K562 (cell line): ENCODE measurements at regions not wholly inside any gene's neighbourhood (a gene's known extent, or its start where the extent isn't known, plus 50 kb on each side); places are given as distances from the start of the nearest gene placed in this dataset.
A peak's percentile ranks its signal among the peaks of the same experiment; 100 is the strongest.

Experiments used
- ARHGAP35 ChIP-seq: fragments of 450-650 bp; IDR thresholded peaks from 2 replicates; pipeline ENCODE4 v1.6.1; 2018; ENCODE audit not compliant: partially characterized antibody
- CBX2 ChIP-seq: fragments of 200-600 bp; sonication (generic); IDR thresholded peaks from one replicate; pipeline ENCODE4 v1.6.1; 2012; ENCODE audit warnings: mild to moderate bottlenecking, low read length, inconsistent platforms; ENCODE audit not compliant: insufficient read depth, poor library complexity, severe bottlenecking
- CCAR2 ChIP-seq: fragments of 200-400 bp; formaldehyde crosslinking; IDR thresholded peaks from 2 replicates; pipeline ENCODE4 v1.6.1; 2017; ENCODE audit warnings: mild to moderate bottlenecking, low read depth, low read length
- ESRRB ChIP-seq: fragments of 250-450 bp; sonication (Bioruptor Pico); IDR thresholded peaks from 2 replicates; pipeline ENCODE4 v1.5.0; 2020; ENCODE audit warnings: mild to moderate bottlenecking, moderate library complexity, borderline replicate concordance
- FOXA1 ChIP-seq: fragments of 450-650 bp; IDR thresholded peaks from 2 replicates; pipeline ENCODE4 v1.6.1; 2016; ENCODE audit warnings: mild to moderate bottlenecking, borderline replicate concordance
- FOXA3 ChIP-seq, 2 experiments: fragments of 450-650 bp in 1 of 2; sonication (generic) in 1 of 2; formaldehyde crosslinking; IDR thresholded peaks in 1 of 2; conservative IDR thresholded peaks in 1 of 2; 2 replicates each; pipeline versions ENCODE4 v1.4.0 to v1.8.0; 2020 to 2022; ENCODE audit warnings: mild to moderate bottlenecking in 2 of 2, missing genetic modification reagents in 1 of 2
- FOXO4 ChIP-seq: fragments of 450-650 bp; formaldehyde crosslinking; IDR thresholded peaks from 2 replicates; pipeline ENCODE4 v1.4.0; 2020; ENCODE audit warnings: mild to moderate bottlenecking, moderate library complexity
- HDAC1 ChIP-seq, 2 experiments: fragments of 450-650 bp; IDR thresholded peaks; 2 replicates each; pipeline ENCODE4 v1.6.1; 2016 to 2017; ENCODE audit warnings: inconsistent platforms in 1 of 2, mild to moderate bottlenecking in 1 of 2, moderate library complexity in 1 of 2
- HDAC8 ChIP-seq: fragments of 450-650 bp; IDR thresholded peaks from 2 replicates; pipeline ENCODE4 v1.6.1; 2016; ENCODE audit warnings: mild to moderate bottlenecking, missing genetic modification characterization, moderate library complexity, missing compliant biosample characterization
- ILK ChIP-seq: fragments of 450-650 bp; IDR thresholded peaks from 2 replicates; pipeline ENCODE4 v1.6.1; 2016; ENCODE audit warnings: missing genetic modification characterization, low read depth, mild to moderate bottlenecking, missing compliant biosample characterization, moderate library complexity, borderline replicate concordance
- KHSRP ChIP-seq: fragments of 450-650 bp; IDR thresholded peaks from 2 replicates; pipeline ENCODE4 v1.6.1; 2017
- L3MBTL2 ChIP-seq: fragments of 450-650 bp; IDR thresholded peaks from 2 replicates; pipeline ENCODE4 v1.6.1; 2016; ENCODE audit warnings: mild to moderate bottlenecking, moderate library complexity
- MYBL2 ChIP-seq, 2 experiments: fragments of 450-650 bp in 1 of 2; sonication (generic) in 1 of 2; formaldehyde crosslinking in 1 of 2; IDR thresholded peaks; 2 replicates each; pipeline versions ENCODE4 v1.6.1 to v1.8.1; 2017 to 2022; ENCODE audit warnings: borderline replicate concordance in 1 of 2, inconsistent platforms in 1 of 2, low read depth in 1 of 2, mild to moderate bottlenecking in 1 of 2, missing genetic modification reagents in 1 of 2, moderate library complexity in 1 of 2
- NCOA1 ChIP-seq: fragments of 450-650 bp; IDR thresholded peaks from 2 replicates; pipeline ENCODE4 v1.6.1; 2016; ENCODE audit warnings: low read depth
- OTX1 ChIP-seq: fragments of 450-650 bp; formaldehyde crosslinking; IDR thresholded peaks from 2 replicates; pipeline ENCODE4 v1.4.0; 2022; ENCODE audit warnings: mild to moderate bottlenecking
- POLR3G ChIP-seq: IDR thresholded peaks from 2 replicates; pipeline ENCODE4 v1.6.1; 2011; ENCODE audit not compliant: insufficient read length, insufficient replicate concordance; ENCODE audit errors: extremely low read depth
- PPARD ChIP-seq: fragments of 250-450 bp; sonication (Bioruptor Pico); IDR thresholded peaks from 2 replicates; pipeline ENCODE4 v1.8.0; 2022; ENCODE audit warnings: inconsistent platforms, mild to moderate bottlenecking, moderate library complexity
- SAFB2 ChIP-seq: fragments of 200-400 bp; formaldehyde crosslinking; IDR thresholded peaks from 2 replicates; pipeline ENCODE4 v1.6.1; 2018; ENCODE audit warnings: borderline replicate concordance, low read length, low read depth, moderate library complexity; ENCODE audit not compliant: severe bottlenecking
- SIRT6 ChIP-seq: IDR thresholded peaks from one replicate; pipeline ENCODE4 v1.6.1; 2012; ENCODE audit warnings: low read depth, mild to moderate bottlenecking, control low read depth, inconsistent platforms, low read length, moderate library complexity
- SMAD1 ChIP-seq: fragments of 150-350 bp; IDR thresholded peaks from 2 replicates; pipeline ENCODE4 v1.6.1; 2014; ENCODE audit warnings: low read length, low read depth; ENCODE audit not compliant: partially characterized antibody
- SMAD2 ChIP-seq: fragments of 150-350 bp; IDR thresholded peaks from 2 replicates; pipeline ENCODE4 v1.6.1; 2014; ENCODE audit warnings: low read depth, mild to moderate bottlenecking, low read length
- ZC3H11A ChIP-seq: IDR thresholded peaks from 2 replicates; pipeline ENCODE4 v1.6.1; 2012; ENCODE audit warnings: low read depth, low read length, improper control_type of control experiment
- ZNF140 ChIP-seq: fragments of 250-450 bp; sonication (Bioruptor Pico); IDR thresholded peaks from 2 replicates; pipeline ENCODE4 v1.8.0; 2021; ENCODE audit warnings: moderate library complexity, mild to moderate bottlenecking, inconsistent platforms
- ZNF146 ChIP-seq: IDR thresholded peaks from one replicate; pipeline ENCODE4 v1.6.1; 2018; ENCODE audit warnings: missing compliant biosample characterization; ENCODE audit not compliant: unreplicated experiment
- ZNF449 ChIP-seq: fragments of 250-450 bp; sonication (Bioruptor Pico); IDR thresholded peaks from 2 replicates; pipeline ENCODE4 v1.8.0; 2022; ENCODE audit warnings: moderate library complexity, mild to moderate bottlenecking, inconsistent platforms
- ZNF561 ChIP-seq: fragments of 450-650 bp; formaldehyde crosslinking; conservative IDR thresholded peaks from 2 replicates; pipeline ENCODE4 v1.4.0; 2020; ENCODE audit warnings: mild to moderate bottlenecking, moderate library complexity
- ZNF766 ChIP-seq: fragments of 200-800 bp; sonication (Bioruptor generic); conservative IDR thresholded peaks from 2 replicates; pipeline ENCODE4 v1.6.1; 2016; ENCODE audit warnings: missing genetic modification characterization, missing compliant biosample characterization
- TF ChIP-seq, protein P1 (sequence below): sonication (generic); formaldehyde crosslinking; IDR thresholded peaks from 2 replicates; pipeline ENCODE4 v1.5.0; 2020; ENCODE audit warnings: missing genetic modification reagents

DNA sequence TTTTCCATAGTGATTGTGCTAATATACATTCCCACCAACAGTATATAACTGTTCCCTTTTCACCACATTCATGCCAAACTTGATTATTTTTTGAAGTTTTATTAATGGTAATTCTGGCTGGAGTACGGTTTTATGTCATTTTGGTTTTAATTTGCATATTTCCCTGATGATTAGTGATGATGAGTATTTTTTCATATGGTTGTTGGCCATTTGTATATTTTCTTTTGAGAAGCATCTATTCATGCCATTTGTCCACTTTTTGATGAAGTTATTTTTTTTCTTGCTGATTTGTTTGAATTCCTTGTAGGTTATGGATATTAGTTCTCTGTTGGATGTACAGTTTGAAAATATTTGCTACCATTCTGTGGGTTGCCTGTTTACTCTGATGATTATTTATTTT, 484.4 kb upstream of the SPRY2 start (continued):
- no peak for TF ChIP-seq SMAD1
- TF ChIP-seq ILK (tag): no peak
- TF ChIP-seq, protein P1, sequence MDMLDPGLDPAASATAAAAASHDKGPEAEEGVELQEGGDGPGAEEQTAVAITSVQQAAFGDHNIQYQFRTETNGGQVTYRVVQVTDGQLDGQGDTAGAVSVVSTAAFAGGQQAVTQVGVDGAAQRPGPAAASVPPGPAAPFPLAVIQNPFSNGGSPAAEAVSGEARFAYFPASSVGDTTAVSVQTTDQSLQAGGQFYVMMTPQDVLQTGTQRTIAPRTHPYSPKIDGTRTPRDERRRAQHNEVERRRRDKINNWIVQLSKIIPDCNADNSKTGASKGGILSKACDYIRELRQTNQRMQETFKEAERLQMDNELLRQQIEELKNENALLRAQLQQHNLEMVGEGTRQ: no peak
- TF ChIP-seq CCAR2: no peak
- no peak for TF ChIP-seq ZC3H11A
- 0 out of 2 replicates have a peak, but pooled peaks have one; percentile 9 for TF ChIP-seq MYBL2 (IDR thresholded peaks at IDR 0.05; ENCODE audit: low read depth)
- no peak for TF ChIP-seq MYBL2 (CRISPR knock-in tag; IDR thresholded peaks at IDR 0.05; ENCODE audit: borderline replicate concordance)
- TF ChIP-seq SMAD2: no peak
- TF ChIP-seq FOXA1: no peak
- no peak for TF ChIP-seq NCOA1
- TF ChIP-seq PPARD (CRISPR knock-in tag): no peak
- no peak for TF ChIP-seq ESRRB (CRISPR knock-in tag)
- 0 out of 2 replicates have a peak, but pooled peaks have one; percentile 50 for TF ChIP-seq OTX1 (CRISPR knock-in tag)
- no peak for TF ChIP-seq FOXA3 (CRISPR knock-in tag; conservative IDR thresholded peaks at IDR 0.05 in 1 of 2, IDR thresholded peaks at IDR 0.05 in 1 of 2)
- TF ChIP-seq ARHGAP35: no peak
- TF ChIP-seq L3MBTL2: no peak
- TF ChIP-seq HDAC8 (tag): no peak
- TF ChIP-seq SIRT6: no peak
- TF ChIP-seq ZNF140 (CRISPR knock-in tag): 0 out of 2 replicates have a peak, but pooled peaks have one; percentile 54
- TF ChIP-seq SAFB2: no peak
- no peak for TF ChIP-seq FOXO4 (CRISPR knock-in tag)
- TF ChIP-seq HDAC1 (IDR thresholded peaks at IDR 0.05): no peak
- no peak for TF ChIP-seq ZNF766 (CRISPR knock-in tag)
- 0 out of 2 replicates have a peak, but pooled peaks have one; percentile 44 for TF ChIP-seq ZNF561 (CRISPR knock-in tag)
- no peak for TF ChIP-seq ZNF146 (CRISPR knock-in tag)
- TF ChIP-seq KHSRP: no peak
- TF ChIP-seq POLR3G: no peak
- TF ChIP-seq CBX2: no peak
- peak; percentile 28; the same call in 1 of the 2 replicates for TF ChIP-seq ZNF449 (CRISPR knock-in tag)
